HG03108 (cell line): ENCODE measurements at regions not wholly inside any gene's neighbourhood (a gene's known extent, or its start where the extent isn't known, plus 50 kb on each side); places are given as distances from the start of the nearest gene placed in this dataset.

Source experiments
- ATAC-seq: cut with Tn5 transposase; IDR thresholded peaks from one replicate; pipeline ENCODE4 v1.9.1; 2021; ENCODE audit warnings: moderate library complexity; ENCODE audit not compliant: unreplicated experiment

- no peak for ATAC-seq
These were observed 189.8 kb upstream of the HHIP start for GRCh38 chr4:144456196-144456595.

DNA sequence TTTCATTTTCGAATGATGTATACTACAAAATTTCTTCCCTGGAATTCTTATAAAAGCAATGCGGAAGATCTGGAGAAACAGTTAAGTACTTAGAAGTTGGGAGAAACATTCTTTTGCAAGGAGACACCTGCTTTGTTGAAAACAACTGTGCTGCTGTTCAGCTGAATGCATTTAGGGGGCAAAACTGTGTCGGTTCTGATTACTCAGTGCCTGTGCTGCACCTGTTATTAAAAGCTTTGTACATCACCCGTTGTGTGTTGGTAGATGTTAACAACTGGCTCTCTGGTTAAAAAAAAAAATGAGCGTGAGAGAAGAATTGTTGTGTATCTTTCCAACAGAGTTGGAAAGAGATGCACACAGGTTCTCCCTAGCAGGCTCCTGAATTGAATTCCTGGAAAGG is 184.1 kb upstream of the HHIP start:
- no peak for ATAC-seq

GRCh38 chr4:144463236-144463635 is 182.7 kb upstream of the HHIP start:
- ATAC-seq = no peak

DNA sequence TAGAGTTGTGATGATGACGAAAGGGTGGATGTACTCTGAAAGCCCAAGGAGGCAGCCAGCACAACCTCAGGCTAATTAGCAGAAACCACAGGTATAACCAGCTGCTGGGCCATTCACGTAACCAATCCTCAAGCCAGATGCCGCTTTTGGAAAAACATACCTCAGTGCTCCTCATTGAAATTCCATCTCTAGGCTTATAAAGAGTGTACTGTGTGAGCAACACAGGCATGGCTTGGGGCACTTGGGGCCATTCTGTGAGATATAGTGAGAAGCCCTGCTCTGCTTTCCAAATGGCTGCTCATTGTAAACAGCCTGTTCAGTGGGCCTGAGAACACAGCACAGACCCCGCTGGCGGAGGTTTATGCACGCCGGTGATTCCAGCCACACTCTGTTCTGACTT is 182.1 kb upstream of the HHIP start:
- ATAC-seq = no peak

GRCh38 chr4:144465546-144465945 is 180.4 kb upstream of the HHIP start:
- ATAC-seq = no peak

- no peak for ATAC-seq
These were observed 165.9 kb upstream of the HHIP start for GRCh38 chr4:144480068-144480467.

- no peak for ATAC-seq
These were observed 156.1 kb upstream of the HHIP start for GRCh38 chr4:144489831-144490230.

DNA sequence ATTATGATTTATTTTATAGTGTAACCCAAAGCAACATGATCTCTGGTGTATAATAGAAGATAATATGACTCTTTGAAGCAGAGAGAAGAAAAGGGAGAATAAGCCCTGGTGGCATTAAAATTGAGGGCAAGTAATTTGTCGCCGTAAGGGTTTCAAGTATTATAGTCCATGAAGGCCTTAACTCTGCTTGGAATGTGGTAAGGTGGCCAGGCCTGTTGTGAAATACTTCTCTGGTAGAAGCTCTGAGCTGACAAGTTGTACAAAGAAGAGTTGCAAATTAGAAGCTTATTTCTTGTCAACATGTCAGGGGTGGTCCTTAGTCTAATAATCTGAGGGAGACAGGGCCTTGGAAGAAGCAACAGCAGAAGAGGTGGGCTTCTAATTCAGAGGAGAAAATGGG is 151.7 kb upstream of the HHIP start:
- no peak for ATAC-seq

- ATAC-seq = no peak
These were observed 150.0 kb upstream of the HHIP start for GRCh38 chr4:144495944-144496343.

DNA sequence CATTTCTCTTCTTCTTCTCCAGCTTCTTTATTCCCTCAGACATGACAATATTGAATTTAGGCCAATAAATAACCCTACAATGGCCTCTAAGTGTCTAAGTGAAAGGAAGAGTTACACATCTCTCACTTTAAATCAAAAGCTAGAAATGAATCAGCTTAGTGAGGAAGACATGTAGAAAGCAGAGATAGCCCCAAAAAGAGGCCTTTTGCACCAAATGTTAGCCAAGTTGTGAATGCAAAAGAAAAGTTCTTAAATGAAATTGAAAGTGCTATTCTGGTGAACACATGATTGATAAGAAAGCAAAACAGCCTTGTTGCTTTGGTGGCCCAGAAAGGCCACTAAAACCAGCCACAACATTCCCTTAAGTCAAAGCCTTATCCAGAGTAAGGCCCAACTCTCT is 146.2 kb upstream of the HHIP start:
- peak; percentile 73 for ATAC-seq

DNA sequence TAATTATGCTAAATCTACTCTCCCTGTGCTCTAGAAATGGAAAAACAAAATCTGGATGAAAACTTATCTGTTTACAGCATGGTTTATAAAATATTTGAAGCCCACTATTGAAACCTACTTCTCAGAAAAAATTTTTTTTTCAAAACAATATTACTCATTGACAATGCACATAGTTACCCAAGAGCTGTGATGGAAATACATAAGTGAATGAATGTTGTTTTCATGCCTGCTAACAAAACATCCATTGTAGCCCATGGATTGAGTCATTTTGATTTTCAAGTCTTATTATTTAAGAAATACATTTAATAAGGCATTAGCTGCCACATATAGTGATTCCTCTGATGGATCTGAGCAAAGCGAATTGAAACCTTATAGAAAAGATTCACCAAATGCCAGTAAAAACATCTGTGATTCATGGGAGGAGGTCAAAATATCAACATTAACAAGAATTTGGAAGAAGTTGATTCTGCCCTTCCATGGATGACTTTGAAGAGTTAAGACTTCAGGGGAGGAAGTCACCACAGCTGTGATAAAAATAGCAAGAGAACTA is 144.7 kb upstream of the HHIP start:
- no peak for ATAC-seq

DNA sequence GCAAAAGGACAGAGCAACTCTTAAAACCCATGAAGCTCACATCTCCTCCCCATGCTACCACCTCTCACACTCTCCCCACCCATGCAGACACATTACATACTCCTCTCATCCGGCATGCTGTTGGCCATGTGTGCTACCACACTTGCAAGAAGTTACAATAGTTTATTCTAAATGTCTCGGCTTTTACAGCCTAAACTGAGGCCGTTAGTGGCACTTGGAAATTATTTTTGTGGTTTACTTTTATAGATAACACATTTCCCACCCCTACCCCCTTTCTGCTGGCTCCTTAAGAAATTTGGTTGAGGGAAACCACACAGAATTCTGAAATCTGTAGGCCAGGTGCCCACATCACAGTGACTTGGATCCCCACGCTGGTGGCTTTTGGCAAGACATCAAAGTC is 141.1 kb upstream of the HHIP start:
- ATAC-seq = no peak

- ATAC-seq = no peak
These were observed 138.4 kb upstream of the HHIP start for GRCh38 chr4:144507311-144508101.

- ATAC-seq = no peak
These were observed 136.6 kb upstream of the HHIP start for GRCh38 chr4:144509088-144510015.

- no peak for ATAC-seq
These were observed 131.2 kb upstream of the HHIP start for GRCh38 chr4:144514736-144515135.

GRCh38 chr4:144518181-144518895 is 127.6 kb upstream of the HHIP start:
- ATAC-seq = no peak

DNA sequence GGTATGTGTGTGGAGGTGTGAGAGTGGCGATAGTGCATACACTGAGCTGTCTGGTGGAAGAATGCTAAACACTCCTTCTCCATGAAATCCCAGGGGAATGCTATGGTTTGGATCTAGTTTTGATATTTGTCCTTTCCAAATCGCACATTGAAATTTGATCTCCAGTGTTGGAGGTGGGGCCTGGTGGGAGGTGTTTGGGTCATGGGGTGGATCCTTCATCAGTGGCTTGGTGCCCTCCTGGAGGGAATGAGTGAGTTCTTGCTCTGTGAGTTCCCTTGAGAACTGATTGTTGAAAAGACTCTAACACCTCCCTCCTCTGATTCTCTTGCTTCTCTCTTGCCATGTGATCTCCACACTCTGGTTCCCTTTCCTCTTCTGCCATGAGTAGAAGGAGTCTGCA is 114.1 kb upstream of the HHIP start:
- no peak for ATAC-seq

- ATAC-seq = peak; percentile 100
These were observed 98.2 kb upstream of the HHIP start for GRCh38 chr4:144547678-144548298.

DNA sequence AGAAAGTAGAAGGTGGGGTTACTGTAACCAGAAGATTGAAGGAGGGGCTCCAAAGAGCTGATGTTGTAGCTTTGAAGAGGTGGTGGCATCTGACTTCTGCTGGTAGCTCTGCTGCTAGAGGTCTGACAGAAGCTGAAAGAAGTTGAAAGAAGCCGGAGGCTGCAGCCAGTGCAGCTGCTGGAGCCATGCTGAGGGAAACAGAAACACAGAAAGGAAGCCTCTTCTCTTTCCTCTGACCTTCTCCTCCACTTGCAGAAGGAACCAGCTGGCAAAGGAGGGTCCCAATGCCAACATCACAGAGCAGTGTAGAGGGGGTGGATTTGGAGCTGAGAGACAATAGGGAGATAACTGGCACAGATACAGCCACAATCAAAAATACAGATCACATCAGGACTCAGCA is 89.3 kb upstream of the HHIP start:
- ATAC-seq = no peak

DNA sequence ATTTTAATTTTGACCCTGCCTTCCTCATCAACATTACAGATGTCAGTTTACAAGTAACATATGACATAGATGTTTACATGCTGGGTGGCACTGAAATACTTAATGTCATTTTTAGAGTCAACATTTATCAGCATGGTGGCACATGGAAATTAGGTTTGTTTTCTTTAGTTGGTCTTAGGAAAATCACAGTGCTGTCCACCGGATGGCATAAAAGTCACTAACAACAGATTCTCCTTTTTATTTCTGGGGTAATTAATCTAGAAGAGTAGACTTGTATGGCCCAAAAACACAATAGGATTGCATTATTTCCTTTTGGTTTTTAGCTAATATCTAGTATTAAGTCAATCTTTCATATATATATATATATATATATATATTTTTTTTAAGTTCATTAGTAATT is 88.6 kb upstream of the HHIP start:
- ATAC-seq = no peak
